Renal cortex interstitium (tissue), 11 donors: ENCODE measurements at regions not wholly inside any gene's neighbourhood (a gene's known extent, or its start where the extent isn't known, plus 50 kb on each side); places are given as distances from the start of the nearest gene placed in this dataset.

ENCODE experiments used
- DNase-seq, 11 donors: peaks; one replicate each; pipeline ENCODE4 v3.0.0-alpha.2; 2013; ENCODE audit warnings: low read depth in 9 of 11, low spot score in 4 of 11; ENCODE audit errors: extremely low read depth in 1 of 11

DNA sequence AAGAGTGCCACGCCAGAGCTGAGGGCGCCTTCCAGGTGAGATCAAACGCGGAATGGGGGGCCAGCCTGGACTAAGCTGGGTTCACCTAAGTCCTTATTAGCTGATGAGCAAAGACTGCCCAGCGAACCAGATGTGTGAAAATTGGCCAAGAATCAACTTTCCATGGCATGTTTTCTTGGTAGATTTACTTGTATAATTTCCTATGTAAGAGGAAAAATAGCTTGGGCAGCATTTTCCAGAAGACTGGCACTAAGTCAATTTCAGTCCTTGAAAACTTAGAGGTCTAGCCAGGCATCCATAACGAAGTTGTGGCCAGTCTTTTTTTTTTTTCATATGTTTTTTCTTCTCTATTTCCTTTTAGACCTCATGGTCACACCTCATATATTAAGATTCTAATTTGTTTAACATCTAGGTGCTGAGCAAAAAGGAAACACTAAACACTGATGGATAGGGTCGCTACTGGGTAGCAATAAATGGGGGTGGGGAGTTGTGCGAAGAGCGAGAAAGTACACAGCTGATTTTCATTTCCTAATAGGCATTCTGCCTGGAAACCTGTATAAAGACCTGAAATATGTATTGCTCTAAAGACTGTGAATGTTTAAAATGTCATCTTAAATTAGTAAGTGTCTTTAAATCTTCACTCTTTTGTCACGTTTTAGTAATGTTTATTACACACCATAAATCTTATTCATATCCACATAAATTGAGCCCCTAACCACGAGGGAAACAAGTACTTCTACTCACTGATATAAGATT lies 188.8 kb downstream of the CD83 start:
- DNase-seq = no peak

- no peak for DNase-seq
Observed at GRCh38 chr6:14309516-14309915, 191.9 kb downstream of the CD83 start.

DNA sequence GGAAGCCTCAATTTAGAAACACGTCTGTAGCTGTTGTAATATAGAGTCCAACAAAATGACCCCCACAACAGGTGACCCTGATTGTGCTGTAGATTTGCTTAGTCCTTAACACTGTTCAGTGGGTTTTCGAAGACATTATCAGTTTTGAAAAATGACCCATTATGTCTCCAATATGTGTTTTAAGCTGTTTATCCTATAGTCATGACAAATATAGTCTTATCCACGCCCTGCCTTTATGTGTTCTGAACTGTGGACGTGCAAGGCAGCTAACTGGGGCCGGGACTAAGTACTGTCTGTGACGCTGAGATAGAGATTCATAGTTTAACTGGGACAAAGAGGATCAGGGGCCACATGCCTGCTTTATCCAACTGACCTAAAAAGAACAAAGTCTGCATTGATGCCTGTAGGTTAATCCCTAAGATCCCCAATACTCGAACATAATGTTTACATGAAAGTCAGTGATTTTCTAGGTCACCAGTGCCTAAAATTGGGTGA lies 192.4 kb downstream of the CD83 start:
- no peak for DNase-seq

GRCh38 chr6:14310960-14311359 lies 193.4 kb downstream of the CD83 start:
- DNase-seq = no peak

- DNase-seq = no peak
Observed at GRCh38 chr6:14312587-14312986, 195.0 kb downstream of the CD83 start.

DNA sequence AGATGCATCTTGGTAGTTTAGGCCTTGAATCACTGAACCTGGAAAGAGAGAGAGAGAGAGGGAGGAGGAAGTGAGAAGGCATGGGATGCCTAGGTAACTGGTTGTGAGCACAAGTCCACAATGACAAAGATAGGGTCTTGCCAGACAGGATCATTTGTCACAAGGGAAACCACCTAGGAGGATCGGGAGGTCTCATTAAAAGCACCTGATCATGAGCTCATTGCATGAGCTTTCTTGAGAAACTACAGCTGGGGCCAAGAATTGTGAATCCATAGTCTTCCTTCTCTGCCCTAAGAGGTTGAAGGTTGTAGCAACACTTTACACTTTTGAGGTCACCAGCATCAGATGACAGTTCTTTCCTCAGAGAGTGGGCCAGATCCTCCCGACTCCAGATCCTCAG lies 195.7 kb downstream of the CD83 start:
- no peak for DNase-seq

DNA sequence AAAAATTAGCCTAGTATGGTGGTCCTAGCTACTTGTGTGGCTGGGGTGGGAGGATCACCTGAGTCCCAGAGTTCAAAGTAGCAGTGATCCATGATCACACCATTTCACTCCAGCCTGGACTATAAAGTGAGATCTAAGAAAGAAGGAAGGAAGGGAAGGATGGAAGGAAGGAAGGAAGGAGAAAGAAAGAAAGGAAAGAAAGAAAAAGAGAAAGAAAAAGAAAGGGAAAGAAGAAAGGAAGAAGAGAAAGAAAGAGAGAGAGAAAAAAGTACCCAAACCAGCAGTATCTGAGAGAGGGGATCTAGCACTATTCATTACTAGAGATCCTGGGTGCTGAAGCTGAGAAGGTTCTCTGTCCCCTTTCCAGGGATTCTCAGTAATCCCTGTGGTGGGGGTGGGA lies 197.8 kb downstream of the CD83 start:
- DNase-seq = no peak

- DNase-seq = peak in 5 of 11 donors; percentile 40 to 70 (median 57)
Observed at GRCh38 chr6:14316651-14317386, 199.2 kb downstream of the CD83 start.

DNA sequence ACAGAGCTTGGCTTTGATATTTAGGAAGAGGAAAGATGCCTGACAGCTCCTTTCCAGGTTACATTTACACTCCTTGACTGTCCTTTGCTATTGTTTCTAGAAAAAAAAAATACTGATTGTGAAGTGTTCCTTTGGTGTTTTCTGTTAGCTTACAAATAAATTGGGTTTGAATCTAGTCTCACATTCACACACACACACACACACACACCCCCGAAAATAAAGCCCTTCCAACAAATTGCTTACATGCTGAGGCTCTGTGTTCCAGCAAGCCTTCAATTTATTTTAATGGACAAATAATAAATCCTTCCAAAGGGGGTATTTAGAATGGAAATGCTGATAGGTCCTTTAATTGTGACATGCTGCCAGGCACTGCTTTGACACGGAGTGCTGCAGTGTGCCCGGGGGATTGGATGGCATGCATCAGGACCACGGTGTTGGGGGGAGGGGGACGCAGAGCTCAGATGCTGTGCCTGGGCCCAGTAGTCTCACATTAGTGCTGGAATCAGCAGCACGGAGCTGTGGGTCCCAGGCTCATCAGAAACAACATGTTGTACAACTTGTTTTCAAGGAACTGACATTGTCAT lies 199.9 kb downstream of the CD83 start:
- no peak for DNase-seq

DNA sequence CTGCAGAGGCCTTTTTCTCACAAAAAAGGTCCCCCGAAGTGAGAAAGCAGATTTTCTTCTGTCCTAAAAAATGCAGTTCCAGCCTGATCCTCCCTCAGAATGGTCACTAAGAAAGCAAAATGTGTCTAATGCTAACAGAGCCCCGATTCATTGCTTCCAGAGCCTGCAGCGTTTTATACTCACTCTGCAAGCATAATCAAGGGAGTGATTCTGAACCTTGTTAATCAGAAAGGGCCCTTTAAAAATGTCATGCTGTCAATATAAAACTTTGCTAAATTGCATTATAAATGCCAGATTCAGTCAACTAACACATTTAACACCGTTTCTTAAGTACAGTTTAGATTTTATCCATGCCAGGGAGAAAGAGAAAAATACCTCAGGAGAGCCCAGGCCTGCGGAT lies 202.8 kb downstream of the CD83 start:
- no peak for DNase-seq

DNA sequence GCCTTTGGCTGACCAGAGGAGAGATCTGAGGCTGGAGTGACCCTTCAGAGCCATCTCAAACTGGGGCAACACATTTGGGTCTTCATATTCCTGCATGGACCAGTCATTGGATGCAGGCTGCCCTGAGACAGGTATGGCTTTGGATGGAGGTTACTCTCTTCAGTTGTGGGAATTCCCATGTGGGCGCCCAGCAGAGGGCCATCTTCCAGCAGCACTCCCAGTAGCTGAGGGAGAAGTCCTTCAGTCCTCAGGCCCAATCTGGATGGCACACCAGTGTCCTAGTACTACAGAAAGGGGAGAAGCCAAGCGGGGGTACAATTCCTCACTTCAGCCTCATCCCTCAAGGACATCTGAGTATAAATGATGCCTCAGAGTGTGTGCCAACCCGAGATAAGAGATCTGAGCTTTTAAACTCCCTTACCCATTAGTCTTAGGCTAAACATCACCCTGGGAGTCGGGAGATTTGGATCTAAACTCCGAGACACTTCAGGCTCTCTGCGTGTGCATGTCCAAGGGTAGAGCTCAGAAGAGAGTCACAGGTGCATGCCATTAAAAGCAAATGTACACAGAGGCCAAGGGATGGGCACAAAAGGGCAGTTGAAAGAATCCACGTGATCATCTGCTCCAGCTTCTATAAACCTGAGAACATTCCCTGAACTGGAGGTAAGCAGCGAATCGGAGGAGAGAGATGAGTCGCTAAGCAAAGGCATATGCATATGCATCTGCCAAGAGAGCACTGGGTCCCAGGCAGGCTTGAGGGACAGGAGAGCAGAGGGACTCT lies 204.6 kb downstream of the CD83 start:
- DNase-seq = no peak

DNA sequence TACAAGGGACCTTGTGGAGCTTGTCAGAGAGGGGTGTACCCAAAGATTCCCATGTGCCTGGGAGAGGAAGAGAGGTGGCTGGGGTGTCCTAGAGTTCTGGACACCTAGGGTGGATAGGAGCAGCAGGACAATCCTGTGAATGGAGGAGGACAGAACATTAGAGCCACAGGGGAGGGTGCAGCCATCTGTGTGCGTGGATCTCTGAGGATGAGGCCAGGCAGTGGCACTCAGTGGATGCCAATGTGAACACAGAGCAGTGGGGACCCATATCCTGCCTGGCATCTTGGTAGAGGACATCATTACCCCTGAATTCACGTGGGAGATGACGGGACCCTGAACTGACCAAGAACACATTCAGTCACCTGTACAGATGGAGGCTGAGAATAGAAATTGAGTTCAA lies 205.3 kb downstream of the CD83 start:
- DNase-seq = no peak

DNA sequence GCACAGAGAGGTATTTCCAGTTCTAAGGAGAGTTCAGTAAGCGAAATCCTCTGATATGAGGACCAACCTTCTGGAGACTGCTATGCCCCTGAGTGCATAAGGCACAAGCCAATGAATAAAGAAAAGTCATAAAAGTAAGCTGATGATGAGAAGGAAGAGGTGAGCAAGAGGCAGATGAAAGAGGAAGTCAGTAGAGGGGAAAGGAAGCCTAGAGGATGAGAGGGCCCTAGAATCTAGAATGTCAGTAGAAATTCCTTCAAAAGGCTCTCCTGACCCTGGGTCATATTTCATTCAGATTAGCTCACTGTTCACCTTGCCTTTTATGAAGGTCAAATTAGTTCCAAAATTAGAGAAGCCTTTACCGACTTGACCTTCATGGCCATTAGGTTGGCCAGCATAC lies 209.2 kb downstream of the CD83 start:
- DNase-seq = no peak

DNA sequence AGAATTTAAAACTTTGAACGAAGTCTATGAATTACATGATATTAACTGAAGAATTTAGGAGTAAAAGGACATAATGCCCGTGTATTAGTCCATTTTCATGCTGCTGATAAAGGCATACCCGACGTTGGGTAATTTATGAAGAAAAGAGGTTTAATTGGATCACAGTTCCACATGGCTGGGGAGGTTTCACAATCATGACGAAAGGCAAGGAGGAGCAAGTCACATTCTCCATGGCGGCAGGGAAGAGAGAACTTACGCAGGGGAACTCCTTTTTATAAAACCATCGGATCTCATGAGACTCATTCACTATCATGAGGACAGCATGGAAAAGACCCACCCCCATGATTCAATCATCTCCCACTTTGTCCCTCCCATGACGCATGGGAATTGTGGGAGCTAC lies 210.6 kb downstream of the CD83 start:
- DNase-seq = no peak

GRCh38 chr6:14333556-14334305 lies 216.2 kb downstream of the CD83 start:
- no peak for DNase-seq

DNA sequence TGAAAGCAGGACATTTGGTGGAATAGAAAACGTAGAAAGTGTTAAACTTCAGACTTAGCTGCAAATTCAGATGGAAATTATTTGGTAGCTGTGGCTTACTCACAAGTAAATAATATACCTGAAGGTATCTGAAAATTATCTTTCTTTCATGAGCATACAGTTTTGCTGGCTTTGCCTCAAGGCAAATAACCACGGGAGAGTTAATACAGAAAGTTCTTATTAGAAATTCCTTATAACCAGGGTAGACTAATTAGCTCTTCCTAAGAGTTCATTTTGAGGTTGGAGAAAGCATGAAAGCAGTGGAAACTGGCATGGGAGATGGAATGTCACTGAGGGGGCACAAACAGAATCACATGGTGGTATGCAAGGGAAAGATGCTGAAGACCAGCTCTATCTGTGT lies 217.5 kb downstream of the CD83 start:
- DNase-seq = no peak

DNA sequence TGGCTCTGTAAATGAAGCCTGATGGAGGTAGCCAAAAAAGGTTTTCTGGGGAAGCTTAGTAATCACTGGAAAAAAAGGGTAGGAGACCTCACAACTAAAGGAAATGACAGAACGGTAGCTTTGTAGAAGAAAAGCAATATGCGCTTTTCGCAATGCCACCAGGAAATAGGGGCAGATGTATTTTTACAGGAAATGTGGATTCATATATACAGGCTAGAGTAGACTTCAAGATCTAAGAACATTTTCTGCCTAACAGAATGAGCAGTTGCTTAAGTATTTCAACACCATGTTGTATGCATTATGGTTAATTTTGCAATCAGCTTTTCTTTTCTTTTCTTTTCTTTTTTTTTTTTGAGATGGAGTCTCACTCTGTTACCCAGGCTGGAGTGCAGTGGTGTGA lies 219.6 kb downstream of the CD83 start:
- no peak for DNase-seq

- DNase-seq = no peak
Observed at GRCh38 chr6:14339172-14339571, 221.6 kb downstream of the CD83 start.
